GM12878 (cell line): ENCODE measurements at regions not wholly inside any gene's neighbourhood (a gene's known extent, or its start where the extent isn't known, plus 50 kb on each side); places are given as distances from the start of the nearest gene placed in this dataset.

Experiments
- ATAC-seq: fragments of 200-7000 bp; cut with Tn5 transposase; 3 replicates; pipeline ENCODE4 v1.9.1; 2020; ENCODE audit warnings: mild to moderate bottlenecking, moderate library complexity
- BruUV-seq: library from RNA; stranded (reverse); fragments of 400-500 nt; replicated peaks from 2 replicates; lab custom pipeline; 2021; lab: Mats Ljungman, UMichigan
- CTCF ChIA-PET: fragments of 300-600 bp; sonication (Branson Sonifier 250); formaldehyde crosslinking; extraction: SDS; loops from one replicate; lab custom pipeline; 2021; ENCODE audit warnings: inconsistent platforms; lab: Yijun Ruan, JAX
- POLR2A ChIA-PET: fragments of 350-600 bp; formaldehyde crosslinking; extraction: SDS; loops from one replicate; lab custom pipeline; 2021; ENCODE audit warnings: inconsistent platforms; lab: Charles Lee
- RAD21 ChIA-PET: fragments of 300-600 bp; sonication (Branson Sonifier 250); formaldehyde crosslinking; loops from one replicate; lab custom pipeline; 2023; ENCODE audit warnings: antibody characterized with exemption; ENCODE audit not compliant: unreplicated experiment; lab: Charles Lee
- SMC1A ChIA-PET: fragments of 300-600 bp; sonication (Branson Sonifier 250); formaldehyde crosslinking; loops from one replicate; lab custom pipeline; 2023; ENCODE audit not compliant: unreplicated experiment, uncharacterized antibody; lab: Charles Lee
- DNase-seq: peaks from one replicate; pipeline ENCODE4 v3.0.0-alpha.2; 2011; ENCODE audit warnings: low read depth, low spot score
- FAIRE-seq: peaks from 3 replicates; lab custom pipeline; 2011; peaks lifted over from hg19 to GRCh38; lab: Jason Lieb, UNC
- H2AFZ ChIP-seq: 2 replicates; pipeline ENCODE4 v1.6.0; 2011; ENCODE audit warnings: low read depth, low read length, control low read depth; ENCODE audit not compliant: control insufficient read depth
- H3K27ac ChIP-seq: 2 replicates; pipeline ENCODE4 v1.5.1; 2011; ENCODE audit warnings: control low read depth; ENCODE audit not compliant: control insufficient read depth, insufficient read depth
- H3K27me3 ChIP-seq, 2 experiments: replicated peaks in 1 of 2; 2 replicates each; pipeline versions ENCODE4 v1.6.0 to v1.6.1; 2011; ENCODE audit warnings: low read length in 1 of 2; ENCODE audit not compliant: control insufficient read depth in 2 of 2, insufficient read depth in 2 of 2
- H3K36me3 ChIP-seq, 2 experiments: 2 replicates each; pipeline ENCODE4 v1.5.1; 2011; ENCODE audit warnings: low read length in 1 of 2; ENCODE audit not compliant: control insufficient read depth in 2 of 2, insufficient read depth in 2 of 2
- H3K4me1 ChIP-seq: 2 replicates; pipeline ENCODE4 v1.6.1; 2011; ENCODE audit warnings: mild to moderate bottlenecking, low read length, moderate library complexity, mixed read lengths; ENCODE audit not compliant: control insufficient read depth, insufficient read depth
- H3K4me2 ChIP-seq: 2 replicates; pipeline ENCODE4 v1.6.0; 2011; ENCODE audit warnings: control low read depth; ENCODE audit not compliant: control insufficient read depth, insufficient read depth
- H3K4me3 ChIP-seq: fragments of 200-600 bp; sonication (generic); 2 replicates; pipeline ENCODE4 v1.5.1; 2016
- H3K79me2 ChIP-seq: 2 replicates; pipeline ENCODE4 v1.6.0; 2011; ENCODE audit warnings: low read length; ENCODE audit not compliant: control insufficient read depth, insufficient read depth
- H3K9ac ChIP-seq: 2 replicates; pipeline ENCODE4 v1.8.0; 2011; ENCODE audit warnings: low read length, control low read depth, mixed read lengths; ENCODE audit not compliant: control insufficient read depth, insufficient read depth
- H3K9me3 ChIP-seq: replicated peaks from 3 replicates; pipeline ENCODE4 v1.5.1; 2011; ENCODE audit warnings: mild to moderate bottlenecking, low read length; ENCODE audit not compliant: control insufficient read depth, insufficient read depth
- H4K20me1 ChIP-seq: 2 replicates; pipeline ENCODE4 v1.6.0; 2011; ENCODE audit not compliant: control insufficient read depth, insufficient read depth
- BHLHE40 ChIP-seq, 2 experiments: fragments of 450-650 bp in 1 of 2; IDR thresholded peaks; 2 replicates each; pipeline ENCODE4 v1.6.1; 2011 to 2017; ENCODE audit warnings: low read depth in 2 of 2, borderline replicate concordance in 1 of 2, improper control_type of control experiment in 1 of 2, low read length in 1 of 2, mild to moderate bottlenecking in 1 of 2
- DPF2 ChIP-seq: fragments of 450-650 bp; IDR thresholded peaks from 2 replicates; pipeline ENCODE4 v1.6.1; 2017; ENCODE audit warnings: mild to moderate bottlenecking
- ETV6 ChIP-seq, 2 experiments: fragments of 450-650 bp in 1 of 2; IDR thresholded peaks in 1 of 2; conservative IDR thresholded peaks in 1 of 2; 2 replicates each; pipeline ENCODE4 v1.6.1; 2014; ENCODE audit warnings: antibody characterized with exemption in 1 of 2, borderline replicate concordance in 1 of 2, low read depth in 1 of 2, mild to moderate bottlenecking in 1 of 2, moderate library complexity in 1 of 2
- HDAC2 ChIP-seq: fragments of 200-600 bp; sonication (generic); IDR thresholded peaks from 2 replicates; pipeline ENCODE4 v1.6.1; 2017
- LARP7 ChIP-seq: fragments of 450-650 bp; IDR thresholded peaks from 2 replicates; pipeline ENCODE4 v1.6.1; 2017; ENCODE audit warnings: mild to moderate bottlenecking
- MXI1 ChIP-seq: fragments of 150-350 bp; IDR thresholded peaks from 2 replicates; pipeline ENCODE4 v1.6.1; 2011; ENCODE audit warnings: low read depth, mild to moderate bottlenecking, inconsistent platforms, low read length, improper control_type of control experiment
- MYB ChIP-seq: fragments of 150-350 bp; IDR thresholded peaks from 2 replicates; pipeline ENCODE4 v1.6.1; 2014; ENCODE audit warnings: mild to moderate bottlenecking, low read depth, low read length, borderline replicate concordance
- NFIC ChIP-seq: IDR thresholded peaks from 2 replicates; pipeline ENCODE4 v1.6.1; 2012; ENCODE audit warnings: low read depth, mild to moderate bottlenecking, inconsistent platforms, low read length, moderate library complexity
- NFYB ChIP-seq: IDR thresholded peaks from 2 replicates; pipeline ENCODE4 v1.6.1; 2011; ENCODE audit warnings: low read depth, mild to moderate bottlenecking, low read length, improper control_type of control experiment, moderate library complexity; ENCODE audit not compliant: insufficient read depth
- NR2C1 ChIP-seq: fragments of 450-650 bp; IDR thresholded peaks from 2 replicates; pipeline ENCODE4 v1.6.1; 2017; ENCODE audit warnings: antibody characterized with exemption, mild to moderate bottlenecking, moderate library complexity
- POLR2AphosphoS5 ChIP-seq: IDR thresholded peaks from 2 replicates; pipeline ENCODE4 v1.6.1; 2011; ENCODE audit warnings: mild to moderate bottlenecking, low read length, inconsistent platforms
- SREBF1 ChIP-seq: IDR thresholded peaks from 2 replicates; pipeline ENCODE4 v1.6.1; 2012; ENCODE audit warnings: mild to moderate bottlenecking, low read length
- STAT3 ChIP-seq: IDR thresholded peaks from 2 replicates; pipeline ENCODE4 v1.6.1; 2011; ENCODE audit warnings: low read depth, low read length, improper control_type of control experiment
- SUPT20H ChIP-seq: IDR thresholded peaks from 2 replicates; pipeline ENCODE4 v1.6.1; 2011; ENCODE audit warnings: low read depth, mild to moderate bottlenecking, low read length, moderate library complexity, borderline replicate concordance; ENCODE audit not compliant: control insufficient read depth
- SUZ12 ChIP-seq: fragments of 200-600 bp; sonication (generic); IDR thresholded peaks from one replicate; pipeline ENCODE4 v1.6.1; 2018; ENCODE audit warnings: antibody characterized with exemption, mild to moderate bottlenecking; ENCODE audit not compliant: unreplicated experiment
- ZNF24 ChIP-seq: fragments of 450-650 bp; IDR thresholded peaks from 2 replicates; pipeline ENCODE4 v1.6.1; 2017; ENCODE audit warnings: antibody characterized with exemption, mild to moderate bottlenecking
- ZNF274 ChIP-seq: IDR thresholded peaks from one replicate; pipeline ENCODE4 v1.8.0; 2011; ENCODE audit not compliant: insufficient read length, insufficient read depth
- ZSCAN29 ChIP-seq: fragments of 450-650 bp; IDR thresholded peaks from 2 replicates; pipeline ENCODE4 v1.6.1; 2017; ENCODE audit warnings: mild to moderate bottlenecking, moderate library complexity
- WGBS: methylation state at CpG from one replicate; pipeline ENCODE4 v1.1.6; 2016; ENCODE audit warnings: low lambda C conversion rate; ENCODE audit not compliant: insufficient replicate concordance, insufficient coverage; ENCODE audit errors: missing lambda C conversion rate; 5-methylcytosine and 5-hydroxymethylcytosine counted together
- in situ Hi-C: fragments of 300-500 bp; cut with MboI; formaldehyde crosslinking; loops from 9 replicates; pipeline ENCODE4 v1.14.3; 2018; ENCODE audit warnings: mixed read lengths
- intact Hi-C: fragments of 100-400 bp; cut with micrococcal nuclease; formaldehyde crosslinking; loops from one replicate; pipeline ENCODE4 v1.14.2; 2022; ENCODE audit not compliant: unreplicated experiment
- TF ChIP-seq, protein P1 (sequence below): IDR thresholded peaks from 2 replicates; pipeline ENCODE4 v1.6.1; 2011; ENCODE audit warnings: low read depth, mild to moderate bottlenecking, low read length, moderate library complexity, borderline replicate concordance; ENCODE audit errors: extremely low read depth

DNA sequence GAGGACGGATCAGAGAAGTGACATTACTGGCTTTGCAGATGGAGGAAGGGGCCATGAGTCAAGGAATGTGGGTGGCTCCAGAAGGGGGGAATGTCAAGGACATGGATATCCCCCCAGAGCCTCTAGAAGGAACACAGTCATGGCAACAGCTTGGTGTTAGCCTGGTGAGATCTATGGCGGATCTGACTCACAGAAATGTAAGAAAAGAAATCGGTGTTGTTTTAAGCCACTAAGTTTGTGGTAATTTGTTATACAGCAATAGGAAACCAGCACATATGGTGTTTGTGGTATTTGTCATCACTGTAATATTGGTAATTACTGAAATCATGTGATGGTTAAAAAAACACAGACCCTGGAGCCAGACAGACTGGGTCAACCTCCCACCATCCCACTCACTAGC is 236.2 kb downstream of the SETD4 start:
- no peak overlapping the region for H3K4me3 ChIP-seq
- no peaks in the 10 kb centered on the region for H3K79me2 ChIP-seq
- no peaks in the 10 kb centered on the region for H3K36me3 ChIP-seq
- H3K4me1 ChIP-seq = no peaks in the 10 kb centered on the region
- in situ Hi-C loops (no loop called here), intact Hi-C loops (no loop called here)
- H2AFZ ChIP-seq = no peak overlapping the region
- ChIA-PET RAD21 (no interaction called here), CTCF (no interaction called here), POLR2A (no interaction called here)
- no peaks in the 10 kb centered on the region for H3K27me3 ChIP-seq
- 42% methylated on average over 3 of the region's 3 CpGs for WGBS
- H4K20me1 ChIP-seq = no peaks in the 10 kb centered on the region
- no peak for ATAC-seq
- H3K4me2 ChIP-seq = no peak overlapping the region
- H3K9me3 ChIP-seq = no peaks in the 10 kb centered on the region
- TF ChIP-seq HDAC2 = no peak
- no peak for TF ChIP-seq SUPT20H
- no peak for TF ChIP-seq NR2C1
- no peak for TF ChIP-seq NFIC
- no peak for TF ChIP-seq DPF2
- TF ChIP-seq SUZ12 = no peak
- no peak for TF ChIP-seq LARP7
- no peak for TF ChIP-seq NFYB
- TF ChIP-seq, protein P1, sequence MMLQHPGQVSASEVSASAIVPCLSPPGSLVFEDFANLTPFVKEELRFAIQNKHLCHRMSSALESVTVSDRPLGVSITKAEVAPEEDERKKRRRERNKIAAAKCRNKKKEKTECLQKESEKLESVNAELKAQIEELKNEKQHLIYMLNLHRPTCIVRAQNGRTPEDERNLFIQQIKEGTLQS = no peak
- TF ChIP-seq ZNF24 = no peak
- no peak for TF ChIP-seq MXI1
- TF ChIP-seq MYB = no peak
- no peak for TF ChIP-seq ZSCAN29
- no peak for TF ChIP-seq SREBF1
- TF ChIP-seq BHLHE40 (IDR thresholded peaks at IDR 0.05; ENCODE audit: borderline replicate concordance in 1 of 2, low read depth in 2 of 2, low read length in 1 of 2) = no peak
- TF ChIP-seq ETV6 (conservative IDR thresholded peaks at IDR 0.05 in 1 of 2, IDR thresholded peaks at IDR 0.05 in 1 of 2; ENCODE audit: borderline replicate concordance in 1 of 2, low read depth in 1 of 2) = no peak
- no peak for TF ChIP-seq POLR2AphosphoS5
- TF ChIP-seq ZNF274 = no peak
- TF ChIP-seq STAT3 = no peak
- TF ChIP-seq, all 136 proteins: peak for 0
- H3K9ac ChIP-seq = no peak overlapping the region
- SMC1A ChIA-PET = no interaction called here
- FAIRE-seq (no peak), DNase-seq (no peak)
- H3K27ac ChIP-seq = no peak overlapping the region
- no TSS peak for BruUV-seq
